Thyroid gland (tissue), 4 donors: ENCODE measurements at regions not wholly inside any gene's neighbourhood (a gene's known extent, or its start where the extent isn't known, plus 50 kb on each side); places are given as distances from the start of the nearest gene placed in this dataset.

Experiments used
- DNase-seq, 2 donors: peaks; one replicate each; pipeline ENCODE4 v3.0.0-alpha.2; 2019
- H3K27ac ChIP-seq, 3 donors: fragments of 200-600 bp; sonication (generic); 1 replicate in 2 of 3; 2 replicates in 1 of 3; pipeline ENCODE4 v1.5.1; 2016 to 2019; ENCODE audit warnings: mild to moderate bottlenecking in 1 of 3, moderate library complexity in 1 of 3
- H3K27me3 ChIP-seq: fragments of 200-600 bp; sonication (generic); one replicate; pipeline ENCODE4 v1.5.1; 2019
- H3K36me3 ChIP-seq, 2 donors: fragments of 200-600 bp; sonication (generic); one replicate each; pipeline ENCODE4 v1.5.1; 2016 to 2019
- H3K4me1 ChIP-seq, 2 donors: fragments of 200-600 bp; sonication (generic); one replicate each; pipeline ENCODE4 v1.5.1; 2017 to 2019
- H3K4me3 ChIP-seq, 3 donors: fragments of 200-600 bp; sonication (generic); replicated peaks in 1 of 3; 1 replicate in 2 of 3; 2 replicates in 1 of 3; pipeline ENCODE4 v1.5.1; 2016; ENCODE audit warnings: mild to moderate bottlenecking in 1 of 3
- H3K9me3 ChIP-seq: fragments of 200-600 bp; sonication (generic); one replicate; pipeline ENCODE4 v1.5.1; 2017
- CTCF ChIP-seq, 6 experiments: fragments of 200-600 bp in 3 of 6; fragments of 450-650 bp in 3 of 6; sonication (generic) in 3 of 6; IDR thresholded peaks; one replicate each; pipeline ENCODE4 v1.5.1; 2016 to 2019; ENCODE audit warnings: antibody characterized with exemption in 6 of 6, mild to moderate bottlenecking in 2 of 6, inconsistent platforms in 1 of 6, moderate library complexity in 1 of 6
- POLR2A ChIP-seq, 2 donors: fragments of 450-650 bp; IDR thresholded peaks; one replicate each; pipeline ENCODE4 v1.6.1; 2017; ENCODE audit warnings: antibody characterized with exemption in 2 of 2, mild to moderate bottlenecking in 2 of 2, moderate library complexity in 1 of 2
- WGBS, 2 donors: methylation state at CpG; one replicate each; pipeline ENCODE4 v1.1.5; 2017; 5-methylcytosine and 5-hydroxymethylcytosine counted together
- intact Hi-C: fragments of 100-400 bp; cut with DNase I; formaldehyde crosslinking; loops from one replicate; pipeline ENCODE4 v1.15.1; 2023

DNA sequence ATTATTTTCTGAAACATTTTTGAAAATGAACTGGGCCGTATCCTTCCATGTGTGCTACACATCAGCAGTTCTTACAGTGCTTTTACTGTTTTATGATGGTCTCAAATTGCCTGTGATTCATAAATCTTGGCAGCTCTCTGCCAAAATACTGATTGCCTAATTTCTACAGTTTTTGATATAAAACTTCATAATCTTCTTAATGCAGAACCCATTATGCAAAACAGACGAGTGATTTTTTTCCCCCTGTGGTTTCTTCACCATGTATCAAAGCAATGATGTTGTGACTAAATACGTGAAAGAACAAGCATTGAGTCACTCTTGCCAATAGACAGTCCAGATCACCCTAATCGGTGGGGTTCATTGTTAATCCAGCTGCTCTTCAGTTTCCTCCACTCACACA, 156.4 kb upstream of the WDR1 start:
- no peaks in the 10 kb centered on the region for H3K36me3 ChIP-seq
- no peaks in the 10 kb centered on the region for H3K27me3 ChIP-seq
- DNase-seq: no peak
- H3K4me3 ChIP-seq: no peak overlapping the region
- H3K27ac ChIP-seq: no peak overlapping the region
- WGBS, 2 donors: 71 to 83% methylated on average over 4 of the region's 4 CpGs
- TF ChIP-seq CTCF (IDR thresholded peaks at IDR 0.05) (no peak), POLR2A (IDR thresholded peaks at IDR 0.05) (no peak)
- H3K9me3 ChIP-seq: no peaks in the 10 kb centered on the region
- intact Hi-C loops: no loop called here
- H3K4me1 ChIP-seq: no peaks in the 10 kb centered on the region

DNA sequence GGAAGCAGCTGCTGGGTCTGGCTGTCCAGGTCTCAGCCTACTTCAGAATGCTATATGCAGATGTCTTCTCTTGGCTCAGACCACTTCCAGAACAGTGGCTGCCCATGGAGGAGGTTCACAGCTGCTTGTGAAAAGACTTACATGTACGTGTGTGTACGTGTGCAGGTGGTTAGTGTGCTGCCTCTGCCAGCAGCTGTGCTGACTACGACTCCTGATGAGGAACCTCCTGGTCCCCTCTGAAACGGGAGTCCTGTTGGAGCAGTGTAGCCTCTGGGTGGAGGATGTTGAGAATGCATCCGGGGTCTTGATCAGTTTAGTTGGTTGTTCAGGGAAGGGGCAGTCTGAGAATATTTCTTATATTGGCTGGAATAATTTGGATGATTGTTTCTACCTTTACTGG, 155.9 kb upstream of the WDR1 start:
- DNase-seq: no peak
- no peak for TF ChIP-seq CTCF (IDR thresholded peaks at IDR 0.05)
- no peak for TF ChIP-seq POLR2A (IDR thresholded peaks at IDR 0.05)
- no peaks in the 10 kb centered on the region for H3K36me3 ChIP-seq
- intact Hi-C loops: no loop called here
- no peak overlapping the region for H3K4me3 ChIP-seq
- no peak overlapping the region for H3K27ac ChIP-seq
- no peaks in the 10 kb centered on the region for H3K4me1 ChIP-seq
- 77 to 91% methylated on average over 5 of the region's 5 CpGs for WGBS, 2 donors
- H3K27me3 ChIP-seq: no peaks in the 10 kb centered on the region
- no peaks in the 10 kb centered on the region for H3K9me3 ChIP-seq

DNA sequence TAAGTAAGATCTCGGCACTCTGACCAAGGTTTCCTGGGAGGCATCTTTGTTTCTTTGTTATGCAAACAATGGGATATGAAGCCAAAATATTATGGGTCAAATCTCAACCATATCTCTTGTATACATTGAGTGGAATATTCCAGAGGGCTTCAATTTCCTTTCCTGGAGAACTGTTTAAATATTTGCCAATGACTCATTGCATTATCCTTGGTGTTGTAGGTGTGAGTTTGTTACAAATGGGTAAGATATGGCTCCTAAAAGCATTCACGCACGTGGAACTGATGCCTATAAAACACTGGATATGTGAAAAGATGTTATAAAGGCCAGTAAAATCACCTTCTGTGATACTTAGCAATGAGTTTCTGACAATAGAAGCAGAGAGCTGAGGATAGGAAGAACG, 150.5 kb upstream of the WDR1 start:
- no peak overlapping the region for H3K4me3 ChIP-seq
- no peaks in the 10 kb centered on the region for H3K27me3 ChIP-seq
- H3K4me1 ChIP-seq: no peaks in the 10 kb centered on the region
- intact Hi-C loops: no loop called here
- 86 to 91% methylated on average over 4 of the region's 4 CpGs for WGBS, 2 donors
- no peaks in the 10 kb centered on the region for H3K9me3 ChIP-seq
- H3K36me3 ChIP-seq: no peaks in the 10 kb centered on the region
- H3K27ac ChIP-seq: no peak overlapping the region
- no peak for DNase-seq
- TF ChIP-seq POLR2A (IDR thresholded peaks at IDR 0.05) (no peak), CTCF (IDR thresholded peaks at IDR 0.05) (no peak)

- no peak overlapping the region for H3K4me3 ChIP-seq
- DNase-seq: no peak
- no peaks in the 10 kb centered on the region for H3K9me3 ChIP-seq
- intact Hi-C loops: no loop called here
- H3K27me3 ChIP-seq: no peaks in the 10 kb centered on the region
- TF ChIP-seq POLR2A (IDR thresholded peaks at IDR 0.05): no peak
- TF ChIP-seq CTCF (IDR thresholded peaks at IDR 0.05): no peak
- WGBS, 2 donors: 59 to 70% methylated on average over 2 of the region's 2 CpGs
- H3K4me1 ChIP-seq: no peaks in the 10 kb centered on the region
- no peaks in the 10 kb centered on the region for H3K36me3 ChIP-seq
- H3K27ac ChIP-seq: no peak overlapping the region
Measured at GRCh38 chr4:10260777-10261176, 144.2 kb upstream of the WDR1 start.

GRCh38 chr4:10259976-10260375, 143.4 kb upstream of the WDR1 start:
- TF ChIP-seq CTCF (IDR thresholded peaks at IDR 0.05) (no peak), POLR2A (IDR thresholded peaks at IDR 0.05) (no peak)
- Histone ChIP-seq H3K4me3 (no peak overlapping the region), H3K36me3 (no peaks in the 10 kb centered on the region), H3K9me3 (no peaks in the 10 kb centered on the region), H3K27ac (no peak overlapping the region), H3K4me1 (no peaks in the 10 kb centered on the region), H3K27me3 (no peaks in the 10 kb centered on the region)
- WGBS, 2 donors: 88 to 92% methylated on average over 2 of the region's 2 CpGs
- no peak for DNase-seq
- intact Hi-C loops: no loop called here
